GM18499 (cell line): ENCODE measurements at regions not wholly inside any gene's neighbourhood (a gene's known extent, or its start where the extent isn't known, plus 50 kb on each side); places are given as distances from the start of the nearest gene placed in this dataset.
"Not testable (repeated sequence)": the region's sequence is repeated elsewhere in the genome, so short reads cannot be mapped to it uniquely, and the experiment has no call there.

Experiments
- ATAC-seq: cut with Tn5 transposase; IDR thresholded peaks from one replicate; pipeline ENCODE4 v1.9.1; 2021; ENCODE audit warnings: moderate number of reproducible peaks; ENCODE audit not compliant: insufficient read depth, unreplicated experiment

DNA sequence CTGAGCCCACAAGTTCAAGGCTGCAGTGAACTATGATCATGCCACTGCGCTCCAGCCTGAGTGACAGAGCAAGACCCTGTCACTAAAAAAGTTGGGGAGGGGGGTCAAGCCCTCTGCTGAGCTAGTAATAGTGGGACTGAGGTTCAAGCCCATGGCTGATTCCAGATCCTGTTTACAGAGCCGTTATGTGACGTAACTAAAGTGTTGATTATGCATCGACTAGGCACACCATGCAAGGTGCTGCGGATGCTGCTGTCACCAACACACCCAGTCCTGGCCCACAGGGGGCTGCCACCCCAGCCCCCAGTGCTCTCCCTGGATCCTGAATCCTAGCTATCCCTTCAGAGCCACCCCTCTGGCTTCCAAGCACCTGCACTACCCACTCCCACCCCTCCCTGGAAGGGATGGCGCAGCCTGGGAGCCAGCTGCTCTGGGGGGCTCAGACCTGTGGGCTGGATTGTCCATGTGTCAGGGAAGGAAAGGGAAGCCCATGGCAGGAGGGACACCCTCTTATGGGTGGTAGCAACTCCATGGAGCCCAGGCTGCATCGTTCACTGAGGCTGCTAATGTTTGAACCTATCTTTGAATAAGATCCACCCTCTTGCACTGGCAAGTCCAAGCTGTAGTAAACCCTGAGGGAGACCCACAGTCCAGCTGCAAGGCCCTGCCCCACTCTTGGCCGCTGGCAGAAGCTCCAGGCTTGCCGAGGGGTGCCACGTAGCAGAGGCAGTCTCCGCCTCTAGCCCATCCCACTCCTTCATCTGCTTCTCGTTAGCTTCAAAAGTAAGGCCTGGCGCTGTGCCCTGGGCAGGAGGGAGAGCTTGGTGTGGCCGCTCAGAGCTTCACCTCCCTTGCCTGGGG, 95.0 kb downstream of the SNX5 start:
- no peak for ATAC-seq

- no peak for ATAC-seq
Measured at GRCh38 chr20:17872959-17873358, 95.6 kb downstream of the SNX5 start.

- ATAC-seq, result no peak
Measured at GRCh38 chr20:17872434-17872833, 96.2 kb downstream of the SNX5 start.

DNA sequence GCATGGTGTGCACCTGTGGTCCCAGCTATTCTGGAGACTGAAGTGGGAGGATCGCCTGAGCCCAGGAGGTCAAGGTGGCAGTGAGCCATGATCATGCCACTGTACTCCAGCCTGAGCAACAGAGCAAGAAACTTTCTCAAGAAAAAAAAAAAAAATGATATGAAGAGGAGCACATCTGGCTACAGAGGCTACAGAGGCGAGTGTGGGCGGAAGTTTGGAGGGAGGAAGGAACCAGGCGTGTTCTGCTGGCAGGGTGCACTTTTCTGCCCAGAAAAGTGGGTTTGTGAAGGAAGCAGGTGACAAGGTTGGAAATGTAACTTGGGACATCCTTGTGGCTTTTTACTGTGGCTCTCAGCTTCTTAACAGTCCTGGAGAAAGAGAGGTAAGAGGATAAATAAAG, 96.7 kb downstream of the SNX5 start:
- no peak for ATAC-seq

- ATAC-seq, result no peak
Measured at GRCh38 chr20:17871181-17871580, 97.4 kb downstream of the SNX5 start.

DNA sequence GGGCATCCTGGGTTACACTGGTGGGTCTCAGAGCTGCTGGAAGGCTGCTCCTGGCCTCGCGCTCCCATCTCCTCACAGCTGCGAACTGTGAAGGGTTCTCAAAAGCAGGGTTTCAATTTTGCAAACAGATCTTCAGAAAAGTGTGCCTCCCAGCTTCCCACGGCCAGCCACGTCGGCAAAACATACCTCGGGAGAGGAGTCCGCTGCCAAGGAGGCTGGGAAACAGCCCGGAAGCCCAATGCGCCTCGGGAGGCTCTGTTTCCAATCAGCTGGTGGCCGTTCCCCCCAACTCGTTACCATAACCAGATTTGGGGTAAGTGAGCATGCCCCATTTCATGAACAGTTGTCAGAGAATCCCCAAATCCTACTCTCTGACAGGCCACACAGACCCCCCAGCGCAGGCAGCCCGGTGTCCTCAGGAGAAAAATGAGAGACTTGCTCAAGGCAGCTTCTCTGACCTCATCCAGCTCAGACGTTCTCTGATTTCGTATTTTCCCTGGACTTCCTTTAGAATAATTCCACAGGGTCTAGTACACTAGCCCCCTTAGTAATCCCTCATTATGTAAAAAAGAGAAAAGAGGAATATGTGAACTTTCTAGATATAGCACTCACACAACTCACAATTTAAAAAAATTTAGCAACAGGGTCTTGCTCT, 98.4 kb downstream of the SNX5 start:
- ATAC-seq, result no peak

DNA sequence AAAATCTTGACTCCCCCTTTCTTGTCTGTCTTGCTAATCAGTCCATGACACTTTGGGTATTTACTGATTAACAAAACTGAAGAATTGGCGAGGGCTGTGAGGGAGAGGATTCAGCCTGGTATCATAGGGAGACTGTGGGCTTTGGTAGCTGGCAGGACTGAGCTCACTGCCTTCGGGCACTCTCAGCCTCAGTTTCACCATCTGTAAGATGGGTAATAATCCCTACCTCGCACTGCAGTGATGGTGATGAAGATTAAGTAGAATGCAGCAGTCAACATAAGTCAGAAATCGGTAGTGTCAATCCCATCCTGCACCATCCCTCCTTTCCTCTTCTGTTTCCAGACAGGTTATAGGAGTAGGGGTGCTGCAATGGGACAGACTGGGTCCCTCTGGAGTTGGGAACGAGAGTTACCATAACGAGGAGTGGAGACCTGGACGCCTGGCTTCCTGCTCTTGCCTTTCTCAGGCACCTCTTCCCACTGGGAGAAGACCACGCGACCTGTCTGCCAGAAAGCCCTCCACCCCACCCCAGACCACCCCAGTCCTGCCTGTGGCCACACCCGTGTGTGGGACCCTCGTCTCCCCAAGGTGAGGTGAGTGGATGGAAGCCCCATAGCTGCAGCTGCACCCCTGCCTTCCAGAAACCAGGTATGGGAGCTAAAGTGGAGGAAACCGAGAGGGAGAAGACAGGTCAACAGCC, 99.1 kb downstream of the SNX5 start:
- no peak for ATAC-seq

DNA sequence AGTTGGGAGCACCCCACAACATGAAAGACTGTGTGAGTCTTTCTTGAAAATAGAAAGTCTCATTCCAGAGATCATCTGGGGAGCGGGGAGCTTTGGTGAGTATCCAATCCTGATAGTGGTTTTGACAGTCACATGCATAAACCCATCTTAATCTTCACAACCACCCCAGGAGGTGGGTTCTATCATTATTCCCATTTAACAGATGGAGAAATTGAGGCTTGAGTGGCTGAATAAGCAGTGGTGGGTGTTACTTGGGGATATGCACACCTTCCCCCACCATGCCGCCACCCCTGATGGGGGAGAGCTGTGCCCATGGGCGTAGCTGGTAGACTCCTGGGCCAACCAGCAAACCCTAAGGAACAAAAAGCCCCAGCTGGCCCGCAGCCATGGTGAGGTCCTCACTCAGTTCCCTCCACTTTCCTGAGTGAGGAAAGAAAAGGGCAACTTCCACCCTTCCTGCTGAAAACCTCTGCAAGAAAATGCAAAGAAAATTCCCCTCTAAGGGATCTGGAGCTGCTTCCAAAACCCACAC, 99.8 kb downstream of the SNX5 start:
- ATAC-seq, result no peak

- ATAC-seq, result no peak
Measured at GRCh38 chr20:17868151-17868550, 100.4 kb downstream of the SNX5 start.

- ATAC-seq, result no peak
Measured at GRCh38 chr20:17867131-17867925, 101.3 kb downstream of the SNX5 start.

DNA sequence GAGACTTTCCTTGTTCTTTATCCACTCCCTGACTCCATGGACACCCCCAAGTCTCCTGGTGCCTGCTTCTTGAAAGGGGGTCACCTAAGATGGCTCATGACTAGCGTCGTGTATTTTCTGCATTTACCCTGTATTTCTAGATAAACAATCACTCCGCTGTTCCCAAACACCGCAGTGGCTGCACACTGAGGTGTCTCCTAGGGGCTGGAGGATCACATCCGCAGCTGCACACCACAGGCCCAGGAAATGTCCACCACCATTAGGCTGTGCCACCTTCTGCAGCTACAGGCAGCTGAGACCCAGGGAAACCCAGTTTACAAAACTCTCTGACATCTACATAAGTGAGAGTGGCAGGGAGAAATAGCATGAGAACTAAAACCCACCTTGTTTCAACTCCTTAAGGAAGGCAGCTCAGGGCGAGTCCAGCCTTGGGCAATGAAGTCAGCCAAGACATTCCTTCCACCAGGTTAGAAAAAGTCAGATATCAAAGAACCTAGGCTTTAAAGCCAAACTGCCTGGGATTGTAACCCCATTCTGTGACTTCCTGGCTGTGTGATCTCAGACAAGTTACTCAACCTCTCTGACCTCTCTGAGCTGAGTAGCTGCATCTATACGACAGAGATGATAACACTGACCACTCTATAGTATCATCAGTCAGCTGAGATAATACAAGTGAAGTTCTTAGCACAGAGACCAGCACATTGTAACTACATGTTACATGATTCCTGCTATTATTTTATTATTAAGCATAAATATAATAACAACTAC, 102.2 kb downstream of the SNX5 start:
- no peak for ATAC-seq

DNA sequence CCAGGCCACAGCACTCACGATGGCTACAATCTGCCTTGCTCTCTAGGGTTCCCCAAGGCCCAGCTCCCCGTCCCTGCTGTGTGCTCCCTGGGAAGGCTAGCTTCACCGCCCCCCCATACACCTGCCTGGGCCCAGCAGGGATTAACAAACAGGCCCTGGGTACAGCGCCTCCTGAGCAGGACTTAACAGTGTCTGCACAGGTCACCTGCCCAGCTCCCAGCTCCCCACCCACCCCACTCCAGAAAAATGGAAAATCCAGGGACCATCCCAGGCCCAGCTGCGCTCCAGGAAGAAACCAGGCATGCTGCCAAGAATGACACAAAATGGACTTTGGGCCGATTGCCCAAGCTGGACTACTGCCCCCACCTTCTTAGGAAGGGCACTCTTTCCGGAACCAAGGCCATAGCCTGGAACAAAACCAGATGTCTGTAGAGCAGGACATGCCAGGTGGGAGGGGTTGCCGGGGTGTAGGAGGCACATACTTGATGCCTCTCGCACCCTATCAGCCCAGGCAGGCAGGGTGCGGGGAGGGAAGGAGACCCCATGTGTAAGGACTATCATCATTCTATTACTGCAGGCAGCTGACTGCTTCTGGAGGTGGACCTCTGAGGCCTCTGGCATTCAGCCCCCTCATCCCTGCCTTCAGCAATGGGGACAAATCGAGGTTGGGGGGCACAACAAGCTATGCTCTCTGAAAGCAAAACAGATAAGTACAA, 104.9 kb downstream of the SNX5 start:
- ATAC-seq, result no peak

DNA sequence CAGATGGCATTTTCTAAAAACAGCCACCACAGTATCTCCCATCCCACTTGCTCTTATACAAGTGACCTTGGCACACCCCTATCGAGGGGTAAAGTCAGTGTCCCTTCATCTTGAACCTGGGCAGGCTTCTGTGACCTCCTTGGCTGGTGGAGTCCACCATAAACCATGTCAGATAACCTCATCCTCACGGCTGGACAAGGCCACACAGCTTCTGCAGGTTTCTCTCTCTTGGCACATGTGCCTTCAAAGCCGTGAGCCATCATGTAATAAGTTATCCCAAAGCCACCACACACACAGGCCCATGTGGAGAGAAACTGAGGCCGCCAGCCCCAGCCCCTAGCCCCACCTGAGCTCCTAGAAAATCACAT, 105.4 kb downstream of the SNX5 start:
- no peak for ATAC-seq

DNA sequence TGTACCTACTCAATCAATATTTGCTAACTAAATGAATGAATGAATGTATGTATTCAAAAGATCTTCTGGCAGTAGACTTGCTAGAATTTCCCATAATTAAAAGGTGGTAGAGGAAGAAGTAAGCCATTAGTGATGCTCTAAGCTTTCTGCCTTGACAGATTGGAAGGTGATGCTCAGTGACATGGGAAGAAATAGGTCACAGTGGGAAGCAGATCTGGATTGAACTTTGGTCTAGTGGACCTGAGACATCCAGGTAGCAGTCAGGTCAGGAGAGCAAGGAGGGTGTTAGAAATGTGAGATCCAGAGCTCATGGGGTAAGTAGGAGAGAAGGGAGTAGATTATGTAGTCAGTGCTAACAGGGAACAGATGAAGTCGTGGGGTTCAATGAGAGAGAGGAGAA, 106.4 kb downstream of the SNX5 start:
- no peak for ATAC-seq

- ATAC-seq, result not testable (repeated sequence)
Measured at GRCh38 chr20:17861620-17862019, 107.0 kb downstream of the SNX5 start.

DNA sequence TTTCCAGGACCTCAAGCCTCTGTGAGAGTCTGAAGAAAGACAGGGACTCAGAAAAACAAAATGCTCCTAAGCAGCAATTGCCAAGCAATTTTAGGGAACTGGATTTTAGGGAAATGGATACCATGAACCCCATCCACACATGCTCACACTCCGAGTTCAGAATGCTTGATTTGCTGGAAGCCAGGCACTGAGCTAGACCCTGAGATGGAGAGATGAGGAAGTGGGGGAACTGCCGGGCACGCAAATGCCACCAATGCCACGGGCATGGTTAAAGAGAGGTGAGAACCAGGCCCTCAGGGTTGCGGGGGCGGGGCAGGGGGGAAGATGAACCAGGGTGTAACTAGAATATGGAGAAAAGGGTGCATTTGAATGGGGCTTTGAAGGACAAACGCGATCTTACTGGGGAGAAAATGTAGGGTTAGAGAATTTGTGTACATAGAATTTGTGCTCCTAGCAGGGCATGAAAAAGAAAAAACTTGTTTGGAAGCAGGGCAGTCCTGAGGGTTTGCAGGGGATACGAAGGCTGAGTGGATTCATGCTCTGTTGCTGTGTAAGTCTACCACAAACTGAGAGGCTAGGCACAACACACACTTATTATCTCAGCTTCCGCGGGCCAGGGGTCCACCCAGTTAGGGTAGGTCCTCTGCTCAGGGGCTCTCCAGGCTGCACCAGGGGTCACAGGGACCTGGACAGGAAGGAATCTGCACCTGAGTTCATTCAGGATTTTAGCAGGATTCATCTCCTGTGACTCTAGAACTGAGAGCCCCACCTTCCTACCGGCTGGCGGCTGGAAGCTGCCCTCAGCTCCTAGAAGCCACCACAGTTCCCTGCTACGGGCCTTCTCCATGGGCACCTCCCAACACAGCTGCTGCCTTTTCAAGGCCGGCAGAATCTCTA, 108.0 kb downstream of the SNX5 start:
- ATAC-seq, result no peak

GRCh38 chr20:17859616-17860232, 108.9 kb downstream of the SNX5 start:
- no peak for ATAC-seq
